ENCODE measurements at regions not wholly inside any gene's neighbourhood (a gene's known extent, or its start where the extent isn't known, plus 50 kb on each side); places are given as distances from the start of the nearest gene placed in this dataset.

DNA sequence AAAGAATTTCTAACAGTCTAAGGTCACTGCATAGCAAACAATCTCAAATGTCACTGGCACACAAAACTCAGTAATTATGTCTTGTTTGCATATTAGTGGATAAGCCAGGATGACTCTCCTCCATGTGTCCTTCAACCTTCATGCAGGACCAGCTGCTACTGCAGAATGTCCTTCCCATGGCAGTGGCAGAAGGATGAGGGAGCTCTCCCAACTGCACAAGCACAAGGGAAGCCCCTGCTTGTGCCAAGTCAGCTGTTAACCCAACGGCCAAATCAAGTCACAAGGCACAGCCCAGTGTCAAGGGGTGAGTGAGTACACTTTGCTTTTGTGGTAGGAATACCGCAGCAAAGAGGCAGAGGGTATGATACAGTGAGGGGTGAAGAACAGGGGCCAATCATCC lies 59.3 kb upstream of the VWC2 start:
- TF ChIP-seq POLR2A (IDR thresholded peaks at IDR 0.05) = no peak
- TF ChIP-seq, protein P1, sequence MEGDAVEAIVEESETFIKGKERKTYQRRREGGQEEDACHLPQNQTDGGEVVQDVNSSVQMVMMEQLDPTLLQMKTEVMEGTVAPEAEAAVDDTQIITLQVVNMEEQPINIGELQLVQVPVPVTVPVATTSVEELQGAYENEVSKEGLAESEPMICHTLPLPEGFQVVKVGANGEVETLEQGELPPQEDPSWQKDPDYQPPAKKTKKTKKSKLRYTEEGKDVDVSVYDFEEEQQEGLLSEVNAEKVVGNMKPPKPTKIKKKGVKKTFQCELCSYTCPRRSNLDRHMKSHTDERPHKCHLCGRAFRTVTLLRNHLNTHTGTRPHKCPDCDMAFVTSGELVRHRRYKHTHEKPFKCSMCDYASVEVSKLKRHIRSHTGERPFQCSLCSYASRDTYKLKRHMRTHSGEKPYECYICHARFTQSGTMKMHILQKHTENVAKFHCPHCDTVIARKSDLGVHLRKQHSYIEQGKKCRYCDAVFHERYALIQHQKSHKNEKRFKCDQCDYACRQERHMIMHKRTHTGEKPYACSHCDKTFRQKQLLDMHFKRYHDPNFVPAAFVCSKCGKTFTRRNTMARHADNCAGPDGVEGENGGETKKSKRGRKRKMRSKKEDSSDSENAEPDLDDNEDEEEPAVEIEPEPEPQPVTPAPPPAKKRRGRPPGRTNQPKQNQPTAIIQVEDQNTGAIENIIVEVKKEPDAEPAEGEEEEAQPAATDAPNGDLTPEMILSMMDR (IDR thresholded peaks at IDR 0.05) = no peak
